GM19468 (cell line): ENCODE measurements at regions not wholly inside any gene's neighbourhood (a gene's known extent, or its start where the extent isn't known, plus 50 kb on each side); places are given as distances from the start of the nearest gene placed in this dataset.

Experiments used
- ATAC-seq: cut with Tn5 transposase; IDR thresholded peaks from one replicate; pipeline ENCODE4 v1.9.1; 2021; ENCODE audit warnings: mild to moderate bottlenecking, moderate library complexity, moderate number of reproducible peaks; ENCODE audit not compliant: unreplicated experiment; ENCODE audit errors: extremely low read depth

- ATAC-seq, result no peak
Observed at GRCh38 chr15:79373113-79373512, 59.0 kb upstream of the MINAR1 start.

GRCh38 chr15:79373728-79374127 lies 58.4 kb upstream of the MINAR1 start:
- no peak for ATAC-seq

- no peak for ATAC-seq
Observed at GRCh38 chr15:79376383-79376782, 55.8 kb upstream of the MINAR1 start.

GRCh38 chr15:79378394-79379109 lies 53.6 kb upstream of the MINAR1 start:
- no peak for ATAC-seq

- ATAC-seq, result peak; percentile 46
Observed at GRCh38 chr15:79380755-79381497, 51.2 kb upstream of the MINAR1 start.

DNA sequence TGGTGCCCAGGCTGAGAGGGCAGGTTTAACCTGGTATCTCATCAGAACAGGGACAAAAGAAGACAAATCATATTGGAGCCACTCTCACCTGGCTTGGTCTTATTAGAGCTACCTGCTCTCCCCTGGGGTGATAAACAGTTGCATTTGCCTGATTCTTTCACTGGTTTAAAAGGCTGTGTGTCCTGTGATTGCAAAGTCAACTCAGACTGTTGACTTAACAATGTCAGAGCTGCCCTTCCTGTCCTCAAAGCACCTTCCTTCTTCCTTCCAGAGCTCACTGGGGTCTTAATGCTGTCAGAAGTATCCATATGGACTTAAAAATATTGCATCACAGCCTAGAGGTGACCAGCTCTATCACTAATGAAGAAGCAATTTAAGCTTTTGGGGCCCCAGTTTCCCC lies 50.5 kb upstream of the MINAR1 start:
- ATAC-seq, result no peak
